Mesendoderm (in vitro differentiated cells): ENCODE measurements at regions not wholly inside any gene's neighbourhood (a gene's known extent, or its start where the extent isn't known, plus 50 kb on each side); places are given as distances from the start of the nearest gene placed in this dataset.

Experiments
- DNase-seq: peaks from one replicate; pipeline ENCODE4 v3.0.0; 2013
- H2AK5ac ChIP-seq: 2 replicates; pipeline ENCODE4 v1.6.1; 2013; ENCODE audit warnings: low read length, inconsistent platforms
- H2BK120ac ChIP-seq: 2 replicates; pipeline ENCODE4 v1.6.1; 2013; ENCODE audit warnings: low read depth, mild to moderate bottlenecking, low read length, moderate library complexity, mixed read lengths
- H2BK15ac ChIP-seq: replicated peaks from 2 replicates; pipeline ENCODE4 v1.6.1; 2013; ENCODE audit warnings: low read depth, mild to moderate bottlenecking, moderate library complexity
- H2BK5ac ChIP-seq: 2 replicates; pipeline ENCODE4 v1.6.1; 2013; ENCODE audit warnings: low read length, inconsistent platforms
- H3K18ac ChIP-seq: 2 replicates; pipeline ENCODE4 v1.6.1; 2013; ENCODE audit warnings: mild to moderate bottlenecking, low read length, mixed read lengths
- H3K23ac ChIP-seq: one replicate; pipeline ENCODE4 v1.6.1; 2013; ENCODE audit warnings: low read length
- H3K27ac ChIP-seq: 2 replicates; pipeline ENCODE4 v1.5.1; 2013; ENCODE audit warnings: low read depth, mild to moderate bottlenecking, inconsistent platforms, low read length, moderate library complexity
- H3K27me3 ChIP-seq: 2 replicates; pipeline ENCODE4 v1.6.1; 2013; ENCODE audit warnings: low read length, control low read depth, mild to moderate bottlenecking, inconsistent platforms; ENCODE audit not compliant: insufficient read depth, poor library complexity
- H3K36me3 ChIP-seq: 2 replicates; pipeline ENCODE4 v1.6.1; 2013; ENCODE audit warnings: low read length, inconsistent platforms; ENCODE audit not compliant: control insufficient read depth, insufficient read depth
- H3K4ac ChIP-seq: one replicate; pipeline ENCODE4 v1.6.1; 2013; ENCODE audit warnings: low read depth, mild to moderate bottlenecking, low read length, moderate library complexity
- H3K4me1 ChIP-seq: 2 replicates; pipeline ENCODE4 v1.6.1; 2013; ENCODE audit warnings: low read depth, low read length, inconsistent platforms; ENCODE audit not compliant: control insufficient read depth
- H3K4me2 ChIP-seq: 2 replicates; pipeline ENCODE4 v1.6.1; 2013; ENCODE audit warnings: low read length
- H3K4me3 ChIP-seq: 2 replicates; pipeline ENCODE4 v1.5.1; 2013; ENCODE audit warnings: mild to moderate bottlenecking, low read length
- H3K56ac ChIP-seq: one replicate; pipeline ENCODE4 v1.6.1; 2013; ENCODE audit warnings: low read length
- H3K79me1 ChIP-seq: 2 replicates; pipeline ENCODE4 v1.6.1; 2013; ENCODE audit warnings: low read length, inconsistent platforms
- H3K79me2 ChIP-seq: 2 replicates; pipeline ENCODE4 v1.6.1; 2013; ENCODE audit warnings: mild to moderate bottlenecking, low read length; ENCODE audit not compliant: control insufficient read depth, insufficient read depth
- H3K9ac ChIP-seq: 2 replicates; pipeline ENCODE4 v1.6.1; 2013; ENCODE audit warnings: low read length, inconsistent platforms
- H4K5ac ChIP-seq: one replicate; pipeline ENCODE4 v1.6.1; 2013; ENCODE audit warnings: low read length
- H4K8ac ChIP-seq: one replicate; pipeline ENCODE4 v1.6.1; 2013; ENCODE audit warnings: low read depth, mild to moderate bottlenecking, control low read depth, low read length, moderate library complexity
- WGBS: extraction: QIAGEN DNeasy Blood & Tissue Kit; methylation state at CpG from one replicate; pipeline ENCODE4 v1.1.7; 2013; ENCODE audit warnings: low lambda C conversion rate, missing lambda C conversion rate; ENCODE audit not compliant: insufficient coverage; ENCODE audit errors: extremely low coverage; 5-methylcytosine and 5-hydroxymethylcytosine counted together

DNA sequence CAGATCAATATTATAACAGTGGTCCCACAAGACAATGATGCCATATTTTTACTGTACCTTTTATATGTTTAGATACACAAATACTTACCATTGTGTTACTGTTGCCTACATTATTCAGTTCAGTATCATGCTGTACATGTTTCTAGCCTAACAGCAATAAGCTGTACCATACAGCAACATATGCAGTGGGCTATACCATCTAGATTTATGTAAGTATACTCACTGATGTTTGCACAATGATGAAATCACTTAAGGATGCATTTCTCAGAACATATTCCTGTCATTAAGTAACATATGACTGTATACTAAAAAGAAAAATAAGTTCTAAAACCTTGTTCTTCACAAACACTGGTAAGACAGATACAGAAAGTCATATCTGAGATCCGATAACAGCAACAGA lies 468.6 kb upstream of the SEMA3A start:
- H3K27me3 ChIP-seq, result no peaks in the 10 kb centered on the region
- no peak overlapping the region for H3K18ac ChIP-seq
- no peak overlapping the region for H2AK5ac ChIP-seq
- H2BK5ac ChIP-seq, result no peak overlapping the region
- H4K5ac ChIP-seq, result no peak overlapping the region
- no peak overlapping the region for H3K4ac ChIP-seq
- H3K23ac ChIP-seq, result no peak overlapping the region
- no peaks in the 10 kb centered on the region for H3K4me1 ChIP-seq
- H3K4me2 ChIP-seq, result no peak overlapping the region
- no peak overlapping the region for H3K56ac ChIP-seq
- no peak for DNase-seq
- H3K79me1 ChIP-seq, result no peaks in the 10 kb centered on the region
- no peaks in the 10 kb centered on the region for H3K36me3 ChIP-seq
- H2BK15ac ChIP-seq, result no peak overlapping the region
- H3K79me2 ChIP-seq, result no peaks in the 10 kb centered on the region
- H4K8ac ChIP-seq, result no peak overlapping the region
- H2BK120ac ChIP-seq, result no peak overlapping the region
- H3K9ac ChIP-seq, result no peak overlapping the region
- no peak overlapping the region for H3K4me3 ChIP-seq
- H3K27ac ChIP-seq, result no peak overlapping the region
- no CpG with 5 or more reads among the region's 1 CpG for WGBS

DNA sequence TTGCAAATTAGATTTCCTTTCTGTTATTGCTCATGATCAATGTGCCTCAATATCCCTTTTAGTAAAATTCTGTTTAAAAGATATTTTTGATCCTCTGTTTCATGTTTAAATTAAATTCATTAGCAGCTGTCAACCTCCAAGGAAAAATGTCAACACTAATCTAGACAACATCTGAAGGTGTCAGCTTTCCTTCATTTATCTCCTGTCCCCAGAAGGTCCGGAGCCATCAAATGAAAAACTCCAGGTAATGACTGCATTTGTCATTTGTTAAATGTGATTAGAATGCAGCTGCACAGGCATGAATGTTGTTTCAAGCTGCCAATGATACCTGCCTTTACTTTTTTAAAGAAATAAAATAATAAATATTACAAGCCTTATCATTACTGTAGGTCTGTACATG lies 463.7 kb upstream of the SEMA3A start:
- Histone ChIP-seq H3K56ac (no peak overlapping the region), H3K4me2 (no peak overlapping the region), H4K8ac (no peak overlapping the region), H2AK5ac (no peak overlapping the region), H2BK120ac (no peak overlapping the region), H2BK15ac (no peak overlapping the region), H3K4me1 (no peaks in the 10 kb centered on the region), H3K18ac (no peak overlapping the region), H3K36me3 (no peaks in the 10 kb centered on the region), H3K27me3 (no peaks in the 10 kb centered on the region), H3K27ac (no peak overlapping the region), H4K5ac (no peak overlapping the region), H3K79me2 (no peaks in the 10 kb centered on the region), H3K79me1 (no peaks in the 10 kb centered on the region), H3K9ac (no peak overlapping the region), H3K23ac (no peak overlapping the region), H3K4me3 (no peak overlapping the region), H2BK5ac (no peak overlapping the region), H3K4ac (no peak overlapping the region)
- no peak for DNase-seq
- WGBS, result no CpG with 5 or more reads among the region's 1 CpG

DNA sequence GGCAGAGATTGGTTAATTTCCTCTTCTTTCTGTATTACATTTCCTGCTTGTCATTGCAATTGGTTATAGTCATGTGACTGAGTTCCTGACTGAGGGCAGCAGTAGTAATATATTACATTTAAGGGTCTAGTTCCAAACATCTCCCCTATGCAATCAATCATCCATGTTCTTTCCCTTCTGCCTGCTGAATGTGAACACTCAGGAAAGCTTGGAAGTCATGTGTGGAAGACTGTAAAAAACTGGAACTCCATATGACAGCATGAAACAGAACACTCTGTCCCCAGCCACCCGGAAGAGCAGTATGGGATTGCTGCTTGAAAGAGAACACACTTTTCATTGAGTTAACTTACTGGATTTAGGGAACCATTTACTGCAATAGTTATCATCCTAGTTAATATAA lies 459.7 kb upstream of the SEMA3A start:
- H3K23ac ChIP-seq, result no peak overlapping the region
- H2BK120ac ChIP-seq, result no peak overlapping the region
- H2BK15ac ChIP-seq, result no peak overlapping the region
- H4K5ac ChIP-seq, result no peak overlapping the region
- no CpG with 5 or more reads among the region's 1 CpG for WGBS
- no peak overlapping the region for H3K4ac ChIP-seq
- no peak overlapping the region for H4K8ac ChIP-seq
- no peak overlapping the region for H3K27ac ChIP-seq
- H3K79me2 ChIP-seq, result no peaks in the 10 kb centered on the region
- no peak overlapping the region for H3K4me2 ChIP-seq
- H3K27me3 ChIP-seq, result no peaks in the 10 kb centered on the region
- no peak overlapping the region for H3K4me3 ChIP-seq
- no peak overlapping the region for H2BK5ac ChIP-seq
- no peak overlapping the region for H2AK5ac ChIP-seq
- no peak for DNase-seq
- H3K79me1 ChIP-seq, result no peaks in the 10 kb centered on the region
- H3K4me1 ChIP-seq, result no peaks in the 10 kb centered on the region
- no peak overlapping the region for H3K56ac ChIP-seq
- H3K9ac ChIP-seq, result no peak overlapping the region
- H3K18ac ChIP-seq, result no peak overlapping the region
- no peaks in the 10 kb centered on the region for H3K36me3 ChIP-seq

DNA sequence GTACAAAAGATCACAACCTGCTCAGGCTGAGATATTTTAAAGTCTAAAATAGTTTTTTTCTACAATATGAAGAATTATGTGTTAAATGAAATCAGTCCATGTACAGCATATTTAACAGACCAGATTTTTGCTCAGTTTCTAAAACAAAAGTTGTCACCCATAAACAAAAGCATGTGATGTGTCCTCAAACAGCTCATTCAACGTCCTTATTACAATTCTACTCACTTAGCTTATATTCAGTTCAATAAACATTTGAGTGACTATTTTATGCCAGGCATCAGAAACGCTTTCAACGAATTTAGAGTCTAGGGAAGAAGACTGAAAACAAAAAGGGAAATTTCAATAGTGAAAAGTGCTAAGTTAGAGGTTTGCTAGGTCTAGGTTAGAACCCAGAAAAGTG lies 457.3 kb upstream of the SEMA3A start:
- Histone ChIP-seq H4K8ac (no peak overlapping the region), H3K4ac (no peak overlapping the region)

DNA sequence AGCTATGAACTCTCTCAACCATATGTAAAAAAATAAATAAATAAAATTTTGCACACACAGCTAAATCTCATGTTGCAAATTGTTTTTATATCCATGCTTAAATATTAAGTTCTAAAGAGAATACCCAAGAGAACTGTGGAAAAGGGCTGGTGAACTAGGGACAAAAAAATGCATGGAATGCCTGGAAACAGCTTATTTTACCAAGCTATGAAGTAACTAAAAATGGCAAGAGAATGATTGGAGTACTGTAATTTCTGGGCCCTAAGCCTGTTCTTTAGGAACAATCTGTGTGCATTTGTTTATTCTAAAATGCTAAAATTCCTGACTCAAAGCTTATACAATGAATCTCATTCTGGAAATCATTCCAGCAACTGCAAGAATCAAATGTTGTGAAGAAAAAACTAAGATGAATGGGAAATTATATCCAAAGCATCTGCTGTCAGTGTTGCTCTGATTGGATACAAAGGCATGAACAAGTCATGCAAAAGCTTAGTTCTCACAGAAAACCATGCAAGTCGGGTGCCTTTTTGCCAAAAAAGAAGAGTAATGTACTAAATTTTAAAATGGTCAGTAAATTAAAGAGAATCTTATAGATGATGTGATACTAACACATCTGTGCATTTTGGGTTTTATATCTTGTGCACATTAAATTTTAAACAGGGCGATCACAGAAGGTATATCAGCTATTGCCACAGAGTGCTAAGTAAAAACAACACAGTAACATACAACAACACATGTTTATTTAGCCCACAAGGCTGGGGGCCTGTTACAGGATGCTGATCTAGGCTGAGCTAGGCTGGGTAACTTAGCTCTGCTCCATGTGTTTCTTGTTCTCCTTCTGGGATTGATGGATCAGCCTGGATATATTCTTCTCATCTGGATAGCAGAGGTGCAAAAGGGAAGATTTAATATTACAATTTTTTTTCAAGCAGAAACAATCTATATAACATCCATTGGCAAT lies 453.5 kb upstream of the SEMA3A start:
- Histone ChIP-seq H3K9ac (no peak overlapping the region), H3K4me2 (no peak overlapping the region), H3K23ac (no peak overlapping the region), H3K18ac (no peak overlapping the region), H3K79me2 (no peaks in the 10 kb centered on the region), H4K5ac (no peak overlapping the region), H3K4me1 (no peaks in the 10 kb centered on the region), H3K27ac (no peak overlapping the region), H3K36me3 (no peaks in the 10 kb centered on the region), H3K4me3 (no peak overlapping the region), H2BK15ac (peak overlapping the region; percentile 74), H4K8ac (no peak overlapping the region), H3K27me3 (no peaks in the 10 kb centered on the region), H3K79me1 (no peaks in the 10 kb centered on the region), H3K4ac (no peak overlapping the region), H2BK120ac (no peak overlapping the region), H2BK5ac (no peak overlapping the region), H3K56ac (no peak overlapping the region), H2AK5ac (no peak overlapping the region)
- no CpG with 5 or more reads among the region's 2 CpGs for WGBS
- peak; percentile 54 for DNase-seq

More for the DNA sequence above, 457.3 kb upstream of the SEMA3A start:
- Histone ChIP-seq H3K18ac (no peak overlapping the region), H2BK120ac (no peak overlapping the region), H3K27ac (no peak overlapping the region), H2BK5ac (no peak overlapping the region), H3K4me3 (no peak overlapping the region), H3K23ac (no peak overlapping the region), H3K27me3 (no peaks in the 10 kb centered on the region), H3K9ac (no peak overlapping the region), H3K36me3 (no peaks in the 10 kb centered on the region), H3K4me2 (no peak overlapping the region), H3K79me2 (no peaks in the 10 kb centered on the region), H2AK5ac (no peak overlapping the region), H3K56ac (no peak overlapping the region), H2BK15ac (no peak overlapping the region), H3K4me1 (no peaks in the 10 kb centered on the region), H3K79me1 (no peaks in the 10 kb centered on the region), H4K5ac (no peak overlapping the region)
- DNase-seq, result no peak
- WGBS, result no CpG with 5 or more reads among the region's 3 CpGs
